ENCODE measurements at regions not wholly inside any gene's neighbourhood (a gene's known extent, or its start where the extent isn't known, plus 50 kb on each side); places are given as distances from the start of the nearest gene placed in this dataset.

DNA sequence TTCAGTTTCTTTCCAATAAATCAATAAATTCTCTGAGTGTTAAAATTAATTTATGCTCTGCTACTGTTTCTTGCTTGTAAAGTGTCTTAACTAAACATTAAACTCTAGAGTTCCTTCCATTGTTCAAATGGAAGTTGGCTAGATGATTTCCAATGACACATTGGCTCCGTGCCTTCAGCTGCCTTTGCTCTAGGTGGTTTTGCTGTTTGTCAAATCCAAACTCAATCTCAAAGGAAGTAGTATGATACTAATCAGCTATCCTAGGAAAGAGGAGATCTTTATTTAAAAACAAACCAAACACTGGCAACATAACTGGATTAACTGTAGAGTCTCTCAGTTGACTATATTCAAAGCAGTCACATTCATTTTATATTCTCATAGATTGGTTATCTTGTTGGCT, 356.4 kb downstream of the FOXG1 start:
- ChIA-PET CTCF (no interaction called here), POLR2A (no interaction called here)
- H3K9me3 Mint-ChIP-seq = peaks cover 12% of the 10 kb centered on the region
- peaks cover 3% of the 10 kb centered on the region for H3K36me3 Mint-ChIP-seq
- no peaks in the 10 kb centered on the region for H3K27me3 Mint-ChIP-seq (ENCODE audit: low read depth)
- no peaks in the 10 kb centered on the region for H3K4me1 Mint-ChIP-seq
- TF ChIP-seq, protein P1, sequence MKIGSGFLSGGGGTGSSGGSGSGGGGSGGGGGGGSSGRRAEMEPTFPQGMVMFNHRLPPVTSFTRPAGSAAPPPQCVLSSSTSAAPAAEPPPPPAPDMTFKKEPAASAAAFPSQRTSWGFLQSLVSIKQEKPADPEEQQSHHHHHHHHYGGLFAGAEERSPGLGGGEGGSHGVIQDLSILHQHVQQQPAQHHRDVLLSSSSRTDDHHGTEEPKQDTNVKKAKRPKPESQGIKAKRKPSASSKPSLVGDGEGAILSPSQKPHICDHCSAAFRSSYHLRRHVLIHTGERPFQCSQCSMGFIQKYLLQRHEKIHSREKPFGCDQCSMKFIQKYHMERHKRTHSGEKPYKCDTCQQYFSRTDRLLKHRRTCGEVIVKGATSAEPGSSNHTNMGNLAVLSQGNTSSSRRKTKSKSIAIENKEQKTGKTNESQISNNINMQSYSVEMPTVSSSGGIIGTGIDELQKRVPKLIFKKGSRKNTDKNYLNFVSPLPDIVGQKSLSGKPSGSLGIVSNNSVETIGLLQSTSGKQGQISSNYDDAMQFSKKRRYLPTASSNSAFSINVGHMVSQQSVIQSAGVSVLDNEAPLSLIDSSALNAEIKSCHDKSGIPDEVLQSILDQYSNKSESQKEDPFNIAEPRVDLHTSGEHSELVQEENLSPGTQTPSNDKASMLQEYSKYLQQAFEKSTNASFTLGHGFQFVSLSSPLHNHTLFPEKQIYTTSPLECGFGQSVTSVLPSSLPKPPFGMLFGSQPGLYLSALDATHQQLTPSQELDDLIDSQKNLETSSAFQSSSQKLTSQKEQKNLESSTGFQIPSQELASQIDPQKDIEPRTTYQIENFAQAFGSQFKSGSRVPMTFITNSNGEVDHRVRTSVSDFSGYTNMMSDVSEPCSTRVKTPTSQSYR (CRISPR knock-in tag; IDR thresholded peaks at IDR 0.05) = no peak
- TF ChIP-seq FOXK1 (CRISPR knock-in tag; IDR thresholded peaks at IDR 0.05) (no peak), NFYB (CRISPR knock-in tag; conservative IDR thresholded peaks at IDR 0.05; ENCODE audit: low read depth) (no peak), TP53 (CRISPR knock-in tag; IDR thresholded peaks at IDR 0.05) (no peak), SMAD3 (CRISPR knock-in tag; IDR thresholded peaks at IDR 0.05; ENCODE audit: borderline replicate concordance) (no peak), ESRRA (CRISPR knock-in tag; IDR thresholded peaks at IDR 0.05; ENCODE audit: borderline replicate concordance) (no peak), IRF2 (CRISPR knock-in tag; IDR thresholded peaks at IDR 0.05; ENCODE audit: borderline replicate concordance, low read depth) (no peak), NR1H2 (CRISPR knock-in tag; IDR thresholded peaks at IDR 0.05) (no peak), MYBL2 (CRISPR knock-in tag; IDR thresholded peaks at IDR 0.05) (no peak), KAT7 (CRISPR knock-in tag; IDR thresholded peaks at IDR 0.05; ENCODE audit: borderline replicate concordance) (no peak)
- TF ChIP-seq, protein P2, sequence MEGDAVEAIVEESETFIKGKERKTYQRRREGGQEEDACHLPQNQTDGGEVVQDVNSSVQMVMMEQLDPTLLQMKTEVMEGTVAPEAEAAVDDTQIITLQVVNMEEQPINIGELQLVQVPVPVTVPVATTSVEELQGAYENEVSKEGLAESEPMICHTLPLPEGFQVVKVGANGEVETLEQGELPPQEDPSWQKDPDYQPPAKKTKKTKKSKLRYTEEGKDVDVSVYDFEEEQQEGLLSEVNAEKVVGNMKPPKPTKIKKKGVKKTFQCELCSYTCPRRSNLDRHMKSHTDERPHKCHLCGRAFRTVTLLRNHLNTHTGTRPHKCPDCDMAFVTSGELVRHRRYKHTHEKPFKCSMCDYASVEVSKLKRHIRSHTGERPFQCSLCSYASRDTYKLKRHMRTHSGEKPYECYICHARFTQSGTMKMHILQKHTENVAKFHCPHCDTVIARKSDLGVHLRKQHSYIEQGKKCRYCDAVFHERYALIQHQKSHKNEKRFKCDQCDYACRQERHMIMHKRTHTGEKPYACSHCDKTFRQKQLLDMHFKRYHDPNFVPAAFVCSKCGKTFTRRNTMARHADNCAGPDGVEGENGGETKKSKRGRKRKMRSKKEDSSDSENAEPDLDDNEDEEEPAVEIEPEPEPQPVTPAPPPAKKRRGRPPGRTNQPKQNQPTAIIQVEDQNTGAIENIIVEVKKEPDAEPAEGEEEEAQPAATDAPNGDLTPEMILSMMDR (IDR thresholded peaks at IDR 0.05) = no peak
- TF ChIP-seq, protein P3, sequence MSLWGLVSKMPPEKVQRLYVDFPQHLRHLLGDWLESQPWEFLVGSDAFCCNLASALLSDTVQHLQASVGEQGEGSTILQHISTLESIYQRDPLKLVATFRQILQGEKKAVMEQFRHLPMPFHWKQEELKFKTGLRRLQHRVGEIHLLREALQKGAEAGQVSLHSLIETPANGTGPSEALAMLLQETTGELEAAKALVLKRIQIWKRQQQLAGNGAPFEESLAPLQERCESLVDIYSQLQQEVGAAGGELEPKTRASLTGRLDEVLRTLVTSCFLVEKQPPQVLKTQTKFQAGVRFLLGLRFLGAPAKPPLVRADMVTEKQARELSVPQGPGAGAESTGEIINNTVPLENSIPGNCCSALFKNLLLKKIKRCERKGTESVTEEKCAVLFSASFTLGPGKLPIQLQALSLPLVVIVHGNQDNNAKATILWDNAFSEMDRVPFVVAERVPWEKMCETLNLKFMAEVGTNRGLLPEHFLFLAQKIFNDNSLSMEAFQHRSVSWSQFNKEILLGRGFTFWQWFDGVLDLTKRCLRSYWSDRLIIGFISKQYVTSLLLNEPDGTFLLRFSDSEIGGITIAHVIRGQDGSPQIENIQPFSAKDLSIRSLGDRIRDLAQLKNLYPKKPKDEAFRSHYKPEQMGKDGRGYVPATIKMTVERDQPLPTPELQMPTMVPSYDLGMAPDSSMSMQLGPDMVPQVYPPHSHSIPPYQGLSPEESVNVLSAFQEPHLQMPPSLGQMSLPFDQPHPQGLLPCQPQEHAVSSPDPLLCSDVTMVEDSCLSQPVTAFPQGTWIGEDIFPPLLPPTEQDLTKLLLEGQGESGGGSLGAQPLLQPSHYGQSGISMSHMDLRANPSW (CRISPR knock-in tag; conservative IDR thresholded peaks at IDR 0.05; ENCODE audit: low read depth) = no peak
- TF ChIP-seq, protein P4, sequence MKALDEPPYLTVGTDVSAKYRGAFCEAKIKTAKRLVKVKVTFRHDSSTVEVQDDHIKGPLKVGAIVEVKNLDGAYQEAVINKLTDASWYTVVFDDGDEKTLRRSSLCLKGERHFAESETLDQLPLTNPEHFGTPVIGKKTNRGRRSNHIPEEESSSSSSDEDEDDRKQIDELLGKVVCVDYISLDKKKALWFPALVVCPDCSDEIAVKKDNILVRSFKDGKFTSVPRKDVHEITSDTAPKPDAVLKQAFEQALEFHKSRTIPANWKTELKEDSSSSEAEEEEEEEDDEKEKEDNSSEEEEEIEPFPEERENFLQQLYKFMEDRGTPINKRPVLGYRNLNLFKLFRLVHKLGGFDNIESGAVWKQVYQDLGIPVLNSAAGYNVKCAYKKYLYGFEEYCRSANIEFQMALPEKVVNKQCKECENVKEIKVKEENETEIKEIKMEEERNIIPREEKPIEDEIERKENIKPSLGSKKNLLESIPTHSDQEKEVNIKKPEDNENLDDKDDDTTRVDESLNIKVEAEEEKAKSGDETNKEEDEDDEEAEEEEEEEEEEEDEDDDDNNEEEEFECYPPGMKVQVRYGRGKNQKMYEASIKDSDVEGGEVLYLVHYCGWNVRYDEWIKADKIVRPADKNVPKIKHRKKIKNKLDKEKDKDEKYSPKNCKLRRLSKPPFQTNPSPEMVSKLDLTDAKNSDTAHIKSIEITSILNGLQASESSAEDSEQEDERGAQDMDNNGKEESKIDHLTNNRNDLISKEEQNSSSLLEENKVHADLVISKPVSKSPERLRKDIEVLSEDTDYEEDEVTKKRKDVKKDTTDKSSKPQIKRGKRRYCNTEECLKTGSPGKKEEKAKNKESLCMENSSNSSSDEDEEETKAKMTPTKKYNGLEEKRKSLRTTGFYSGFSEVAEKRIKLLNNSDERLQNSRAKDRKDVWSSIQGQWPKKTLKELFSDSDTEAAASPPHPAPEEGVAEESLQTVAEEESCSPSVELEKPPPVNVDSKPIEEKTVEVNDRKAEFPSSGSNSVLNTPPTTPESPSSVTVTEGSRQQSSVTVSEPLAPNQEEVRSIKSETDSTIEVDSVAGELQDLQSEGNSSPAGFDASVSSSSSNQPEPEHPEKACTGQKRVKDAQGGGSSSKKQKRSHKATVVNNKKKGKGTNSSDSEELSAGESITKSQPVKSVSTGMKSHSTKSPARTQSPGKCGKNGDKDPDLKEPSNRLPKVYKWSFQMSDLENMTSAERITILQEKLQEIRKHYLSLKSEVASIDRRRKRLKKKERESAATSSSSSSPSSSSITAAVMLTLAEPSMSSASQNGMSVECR (CRISPR knock-in tag; IDR thresholded peaks at IDR 0.05; ENCODE audit: borderline replicate concordance) = no peak
- TF ChIP-seq, protein P5, sequence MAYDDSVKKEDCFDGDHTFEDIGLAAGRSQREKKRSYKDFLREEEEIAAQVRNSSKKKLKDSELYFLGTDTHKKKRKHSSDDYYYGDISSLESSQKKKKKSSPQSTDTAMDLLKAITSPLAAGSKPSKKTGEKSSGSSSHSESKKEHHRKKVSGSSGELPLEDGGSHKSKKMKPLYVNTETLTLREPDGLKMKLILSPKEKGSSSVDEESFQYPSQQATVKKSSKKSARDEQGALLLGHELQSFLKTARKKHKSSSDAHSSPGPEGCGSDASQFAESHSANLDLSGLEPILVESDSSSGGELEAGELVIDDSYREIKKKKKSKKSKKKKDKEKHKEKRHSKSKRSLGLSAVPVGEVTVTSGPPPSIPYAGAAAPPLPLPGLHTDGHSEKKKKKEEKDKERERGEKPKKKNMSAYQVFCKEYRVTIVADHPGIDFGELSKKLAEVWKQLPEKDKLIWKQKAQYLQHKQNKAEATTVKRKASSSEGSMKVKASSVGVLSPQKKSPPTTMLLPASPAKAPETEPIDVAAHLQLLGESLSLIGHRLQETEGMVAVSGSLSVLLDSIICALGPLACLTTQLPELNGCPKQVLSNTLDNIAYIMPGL (CRISPR knock-in tag; IDR thresholded peaks at IDR 0.05) = no peak
- H3K27ac Mint-ChIP-seq = no peak overlapping the region
- ATAC-seq (no peak), DNase-seq (ENCODE audit: low spot score) (no peak)
- H3K4me3 Mint-ChIP-seq = no peak overlapping the region

Data from WTC11 (cell line).